Fibroblast of lung (primary cell): ENCODE measurements at regions not wholly inside any gene's neighbourhood (a gene's known extent, or its start where the extent isn't known, plus 50 kb on each side); places are given as distances from the start of the nearest gene placed in this dataset.

Experiments
- DNase-seq, 2 donors: peaks; one replicate each; pipeline versions ENCODE4 v3.0.0 to v3.0.0-alpha.2; 2010; ENCODE audit warnings: low read depth in 2 of 2
- H2AFZ ChIP-seq: 2 replicates; pipeline ENCODE4 v1.5.1; 2012; ENCODE audit warnings: low read length, control low read depth, inconsistent platforms
- H3K27ac ChIP-seq: 2 replicates; pipeline ENCODE4 v1.5.1; 2011; ENCODE audit warnings: low read length, control low read depth; ENCODE audit not compliant: insufficient read depth
- H3K27me3 ChIP-seq: 2 replicates; pipeline ENCODE4 v1.5.1; 2011; ENCODE audit warnings: mild to moderate bottlenecking, low read length; ENCODE audit not compliant: control insufficient read depth, insufficient read depth
- H3K36me3 ChIP-seq: 2 replicates; pipeline ENCODE4 v1.5.1; 2011; ENCODE audit warnings: low read length; ENCODE audit not compliant: control insufficient read depth, insufficient read depth
- H3K4me1 ChIP-seq: 2 replicates; pipeline ENCODE4 v1.5.1; 2011; ENCODE audit warnings: low read length; ENCODE audit not compliant: control insufficient read depth, insufficient read depth; ENCODE audit errors: extremely low read depth
- H3K4me2 ChIP-seq: 2 replicates; pipeline ENCODE4 v1.5.1; 2011; ENCODE audit warnings: low read length, control low read depth; ENCODE audit not compliant: insufficient read depth; ENCODE audit errors: extremely low read depth
- H3K4me3 ChIP-seq, 4 experiments: fragments of 200-600 bp in 1 of 4; sonication (generic) in 1 of 4; replicated peaks in 1 of 4; 2 replicates each; pipeline ENCODE4 v1.5.1; 2011 to 2016; ENCODE audit warnings: low read length in 4 of 4, low read depth in 3 of 4, mild to moderate bottlenecking in 3 of 4, control low read depth in 2 of 4, inconsistent platforms in 1 of 4, mixed read lengths in 1 of 4; ENCODE audit not compliant: insufficient read depth in 1 of 4; ENCODE audit errors: control extremely low read depth in 1 of 4
- H3K79me2 ChIP-seq: 2 replicates; pipeline ENCODE4 v1.5.1; 2012; ENCODE audit warnings: mild to moderate bottlenecking, low read length, inconsistent platforms; ENCODE audit not compliant: control insufficient read depth, insufficient read depth
- H3K9ac ChIP-seq: 2 replicates; pipeline ENCODE4 v1.5.1; 2011; ENCODE audit warnings: mild to moderate bottlenecking, low read length, control low read depth; ENCODE audit not compliant: insufficient read depth
- H3K9me3 ChIP-seq: 2 replicates; pipeline ENCODE4 v1.5.1; 2012; ENCODE audit warnings: low read depth, low read length; ENCODE audit not compliant: control insufficient read depth, insufficient read depth
- H4K20me1 ChIP-seq: 2 replicates; pipeline ENCODE4 v1.5.1; 2011; ENCODE audit warnings: low read length; ENCODE audit not compliant: control insufficient read depth, insufficient read depth; ENCODE audit errors: extremely low read depth
- CTCF ChIP-seq, 2 donors: IDR thresholded peaks in 1 of 2; conservative IDR thresholded peaks in 1 of 2; 1 replicate in 1 of 2; 2 replicates in 1 of 2; pipeline ENCODE4 v1.5.1; 2011 to 2012; ENCODE audit warnings: low read length in 2 of 2, control low read depth in 1 of 2, inconsistent platforms in 1 of 2, low read depth in 1 of 2, mild to moderate bottlenecking in 1 of 2
- EZH2 ChIP-seq: IDR thresholded peaks from 2 replicates; pipeline ENCODE4 v1.5.1; 2012; ENCODE audit warnings: low read length, control low read depth, mild to moderate bottlenecking; ENCODE audit errors: missing control alignments

- Histone ChIP-seq H3K4me2 (no peak overlapping the region), H3K27ac (no peak overlapping the region), H3K4me1 (no peaks in the 10 kb centered on the region), H2AFZ (no peak overlapping the region), H3K9ac (no peak overlapping the region), H4K20me1 (no peaks in the 10 kb centered on the region), H3K79me2 (no peaks in the 10 kb centered on the region), H3K4me3 (no peak overlapping the region), H3K9me3 (no peaks in the 10 kb centered on the region), H3K36me3 (no peaks in the 10 kb centered on the region), H3K27me3 (no peaks in the 10 kb centered on the region)
- no peak for DNase-seq
- no peak for TF ChIP-seq CTCF (conservative IDR thresholded peaks at IDR 0.05 in 1 of 2, IDR thresholded peaks at IDR 0.05 in 1 of 2; ENCODE audit: low read depth in 1 of 2, low read length in 2 of 2)
- TF ChIP-seq EZH2 = no peak
Observed at GRCh38 chr14:97311411-97311810, 514.2 kb downstream of the VRK1 start.

- H3K36me3 ChIP-seq = no peaks in the 10 kb centered on the region
- no peaks in the 10 kb centered on the region for H3K27me3 ChIP-seq
- H3K4me2 ChIP-seq = no peak overlapping the region
- no peak overlapping the region for H3K27ac ChIP-seq
- DNase-seq = no peak
- H3K9ac ChIP-seq = no peak overlapping the region
- no peaks in the 10 kb centered on the region for H3K9me3 ChIP-seq
- no peak for TF ChIP-seq CTCF (conservative IDR thresholded peaks at IDR 0.05 in 1 of 2, IDR thresholded peaks at IDR 0.05 in 1 of 2; ENCODE audit: low read depth in 1 of 2, low read length in 2 of 2)
- TF ChIP-seq EZH2 = no peak
- H3K4me3 ChIP-seq = no peak overlapping the region
- H2AFZ ChIP-seq = no peak overlapping the region
- H3K4me1 ChIP-seq = no peaks in the 10 kb centered on the region
- H4K20me1 ChIP-seq = no peaks in the 10 kb centered on the region
- no peaks in the 10 kb centered on the region for H3K79me2 ChIP-seq
Observed at GRCh38 chr14:97312910-97313309, 515.7 kb downstream of the VRK1 start.

GRCh38 chr14:97315790-97316189 is 518.6 kb downstream of the VRK1 start:
- no peaks in the 10 kb centered on the region for H3K4me1 ChIP-seq
- no peak overlapping the region for H3K9ac ChIP-seq
- H3K4me3 ChIP-seq = no peak overlapping the region
- no peak for DNase-seq
- no peaks in the 10 kb centered on the region for H3K27me3 ChIP-seq
- no peak for TF ChIP-seq CTCF (conservative IDR thresholded peaks at IDR 0.05 in 1 of 2, IDR thresholded peaks at IDR 0.05 in 1 of 2; ENCODE audit: low read depth in 1 of 2, low read length in 2 of 2)
- no peak for TF ChIP-seq EZH2
- no peaks in the 10 kb centered on the region for H3K36me3 ChIP-seq
- H3K4me2 ChIP-seq = no peak overlapping the region
- H4K20me1 ChIP-seq = no peaks in the 10 kb centered on the region
- H3K9me3 ChIP-seq = no peaks in the 10 kb centered on the region
- H3K79me2 ChIP-seq = no peaks in the 10 kb centered on the region
- H2AFZ ChIP-seq = no peak overlapping the region
- no peak overlapping the region for H3K27ac ChIP-seq
